ENCODE measurements at regions not wholly inside any gene's neighbourhood (a gene's known extent, or its start where the extent isn't known, plus 50 kb on each side); places are given as distances from the start of the nearest gene placed in this dataset.

DNA sequence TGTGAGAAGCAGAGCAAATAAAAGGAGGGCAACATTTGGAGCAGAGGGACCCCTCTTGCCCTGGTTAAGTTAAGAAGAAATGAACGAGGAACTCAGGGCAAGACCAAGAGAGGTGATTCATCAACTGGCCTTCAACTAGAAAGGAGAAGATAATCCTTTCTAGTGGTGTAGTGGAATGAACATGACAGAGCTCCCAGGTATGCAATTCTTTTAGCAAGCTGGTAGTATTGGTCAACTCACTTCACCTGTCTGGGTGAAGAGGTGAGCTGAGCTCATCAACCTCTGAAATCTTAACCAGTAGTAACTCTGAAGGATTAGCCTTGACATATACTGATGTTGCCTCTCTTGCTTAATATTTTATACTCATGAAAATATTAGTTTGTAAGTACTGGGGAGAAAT lies 1024.7 kb upstream of the GOT2 start:
- DNase-seq = no peak

DNA sequence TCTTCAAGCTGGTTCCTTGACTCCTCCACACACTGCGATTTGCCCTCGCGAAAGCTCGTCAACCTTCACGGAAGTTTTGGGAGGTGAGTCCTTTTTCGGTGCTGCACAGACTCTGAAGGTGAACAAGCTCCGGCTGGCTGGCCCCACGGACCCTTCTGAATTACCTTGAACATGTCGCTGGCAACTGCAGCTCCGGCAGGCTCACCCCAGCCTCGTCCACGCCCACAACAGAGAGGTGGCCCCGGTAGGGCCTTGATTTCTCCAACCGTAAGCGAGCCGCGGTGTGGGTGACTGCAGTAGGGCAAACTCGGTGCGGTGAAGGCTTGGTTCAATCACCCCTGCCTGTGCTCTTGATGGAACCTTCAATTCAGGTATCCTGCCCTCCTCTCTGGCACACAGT lies 1020.7 kb upstream of the GOT2 start:
- no peak for DNase-seq

DNA sequence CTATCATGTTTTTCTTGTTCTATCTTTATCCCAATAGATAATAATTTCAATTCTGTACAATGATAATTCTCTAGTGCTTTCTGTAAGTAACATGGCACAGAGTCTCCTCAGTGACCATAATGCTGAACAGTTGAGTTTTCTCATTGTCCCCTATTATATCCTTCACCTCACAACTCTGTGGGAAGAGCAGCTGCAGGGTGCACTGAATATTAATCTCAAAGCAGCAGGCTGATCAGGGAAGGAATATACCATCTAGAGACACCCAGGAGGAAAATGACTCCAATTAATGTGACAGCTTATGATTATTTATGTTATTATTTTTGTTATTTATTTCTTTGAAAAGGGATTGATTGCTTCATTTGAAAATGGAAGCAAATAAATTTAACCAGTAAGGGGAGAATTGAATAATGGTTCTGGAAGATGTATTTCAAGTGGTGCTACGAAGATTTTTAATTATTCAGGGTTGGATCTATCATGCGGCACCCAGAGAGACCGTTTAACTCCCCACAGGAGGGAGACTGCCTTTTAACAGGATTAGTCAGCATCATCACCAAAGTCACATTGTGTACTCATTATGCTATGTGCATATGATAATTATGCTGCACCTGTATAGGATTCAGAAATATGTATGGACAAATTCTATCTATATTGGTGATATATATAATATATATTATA lies 1015.7 kb upstream of the GOT2 start:
- no peak for DNase-seq

DNA sequence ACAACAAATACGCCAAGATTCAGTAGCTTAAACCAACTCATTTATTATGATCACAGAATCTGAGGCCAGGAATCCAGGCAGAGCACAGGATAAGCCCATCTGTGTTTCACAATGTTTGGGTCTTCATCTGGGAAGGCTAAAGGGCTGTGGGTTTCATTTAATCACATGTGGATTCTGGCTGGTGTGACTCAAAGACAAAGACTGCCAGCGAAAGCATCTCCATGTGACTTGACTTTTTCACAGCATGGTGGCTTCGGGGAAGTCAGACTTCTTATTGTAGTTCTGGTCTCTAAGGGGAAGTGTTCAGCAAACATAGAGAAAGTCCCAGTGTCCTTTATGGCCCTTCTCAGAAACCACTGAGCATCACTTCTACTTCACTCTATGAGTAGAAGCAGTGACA lies 1014.4 kb upstream of the GOT2 start:
- DNase-seq = no peak

DNA sequence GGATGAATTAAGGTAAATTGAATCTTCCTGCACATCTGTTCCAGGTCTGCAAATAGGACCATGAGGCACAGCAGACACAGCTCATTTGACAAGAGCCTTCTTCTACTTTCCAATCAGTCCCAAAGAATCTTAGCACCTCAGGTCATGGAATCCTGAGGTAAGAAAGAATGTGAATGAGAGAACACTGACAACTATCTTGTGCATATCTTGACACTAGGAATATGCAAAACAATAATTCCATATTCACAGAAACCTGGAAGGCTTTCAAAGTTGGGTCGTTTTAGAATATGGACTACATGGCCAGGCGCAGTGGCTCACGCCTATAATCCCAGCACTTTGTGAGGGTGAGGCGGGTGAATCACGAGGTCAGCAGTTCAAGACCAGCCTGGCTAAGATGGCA lies 1009.4 kb upstream of the GOT2 start:
- no peak for DNase-seq

DNA sequence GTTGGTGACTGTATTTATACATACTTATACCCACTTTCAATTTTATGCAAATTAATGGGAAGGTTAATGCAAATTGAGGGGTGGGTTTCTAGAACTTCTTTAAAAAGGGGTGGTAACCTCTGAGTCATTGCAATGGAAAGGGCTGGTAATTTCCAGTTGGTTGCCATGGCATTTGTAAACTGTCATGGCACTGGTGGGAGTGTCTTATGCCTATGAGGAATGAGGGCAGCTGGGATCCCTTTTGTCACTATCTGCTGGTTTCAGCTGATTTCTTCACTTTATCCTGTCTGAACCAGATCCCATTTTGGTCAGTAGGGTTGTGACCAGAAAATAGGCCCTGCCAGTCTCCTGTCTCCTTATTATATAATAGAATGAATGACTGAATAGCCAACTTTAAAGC lies 1006.7 kb upstream of the GOT2 start:
- no peak for DNase-seq

DNA sequence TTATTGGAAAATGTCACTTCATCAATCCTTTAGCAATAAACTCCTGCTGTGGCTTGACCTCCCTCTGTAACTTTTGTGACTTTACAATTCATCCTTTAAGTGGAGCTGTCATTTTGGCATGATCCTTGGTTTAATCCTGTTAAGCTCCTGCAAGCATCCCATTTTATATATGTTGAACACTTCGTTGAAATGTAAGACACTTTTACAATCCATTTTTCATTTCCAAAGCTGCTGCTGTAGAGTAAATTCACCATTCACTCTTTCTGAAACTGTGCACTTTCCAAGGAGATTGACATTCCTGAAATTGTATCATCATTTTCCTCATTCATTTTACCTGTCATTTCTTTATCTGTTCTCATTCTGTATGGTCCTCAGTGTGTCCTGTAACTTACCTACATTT lies 1003.2 kb upstream of the GOT2 start:
- DNase-seq = no peak

DNA sequence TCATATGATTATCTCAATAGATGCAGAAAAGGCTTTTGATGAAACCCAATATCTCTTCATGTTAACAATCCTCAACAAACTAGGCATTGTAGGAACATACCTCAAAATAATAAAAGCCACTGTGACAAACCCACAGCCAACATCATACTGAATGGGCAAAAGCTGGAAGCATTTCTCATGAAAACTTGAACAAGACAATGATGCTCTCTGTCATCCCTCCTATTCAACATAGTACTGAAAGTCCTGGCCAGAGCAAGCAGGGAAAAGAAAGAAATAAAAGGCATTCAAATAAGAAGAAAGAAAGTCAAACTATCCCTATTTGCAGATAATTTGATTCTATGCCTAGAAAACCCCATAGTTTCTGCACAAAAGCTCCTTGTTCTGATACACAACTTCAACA lies 999.2 kb upstream of the GOT2 start:
- no peak for DNase-seq

DNA sequence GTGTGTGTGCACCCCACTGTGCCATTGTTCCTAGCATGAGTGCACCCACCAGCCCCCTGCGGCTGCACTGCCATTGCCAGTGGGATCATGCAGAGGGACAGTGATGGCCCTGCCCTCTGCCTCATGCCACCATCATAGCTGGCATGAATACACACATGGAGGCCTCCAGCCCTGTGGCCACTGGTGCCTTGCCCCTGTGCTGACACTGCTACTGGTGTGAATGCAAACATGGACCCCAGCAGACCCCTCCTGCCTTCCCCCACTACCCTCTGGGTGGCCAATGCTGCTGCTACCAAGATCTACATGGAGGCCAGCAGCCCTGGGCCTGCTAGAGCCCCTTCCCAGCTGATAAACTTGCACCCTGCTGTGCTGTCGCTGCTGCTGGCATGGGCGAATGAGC lies 995.5 kb upstream of the GOT2 start:
- no peak for DNase-seq

DNA sequence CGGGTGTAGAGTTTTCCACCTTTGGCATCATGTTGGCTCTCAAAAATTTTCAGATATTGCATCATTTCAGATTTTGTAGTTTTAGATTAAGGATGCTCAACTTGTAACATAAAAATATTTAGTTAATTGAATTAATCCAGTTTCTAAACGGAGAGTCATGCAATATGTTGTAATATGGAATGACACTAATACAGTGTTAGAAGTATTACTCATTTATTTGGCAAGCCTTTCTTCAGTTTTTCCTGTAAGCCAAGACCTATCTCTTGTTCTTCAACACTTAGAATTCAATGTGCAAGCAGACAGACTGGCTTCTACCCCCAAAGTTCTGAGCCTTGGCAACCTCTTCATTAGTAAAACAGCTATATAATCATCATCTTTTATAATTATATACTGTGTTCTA lies 985.0 kb upstream of the GOT2 start:
- DNase-seq = no peak

DNA sequence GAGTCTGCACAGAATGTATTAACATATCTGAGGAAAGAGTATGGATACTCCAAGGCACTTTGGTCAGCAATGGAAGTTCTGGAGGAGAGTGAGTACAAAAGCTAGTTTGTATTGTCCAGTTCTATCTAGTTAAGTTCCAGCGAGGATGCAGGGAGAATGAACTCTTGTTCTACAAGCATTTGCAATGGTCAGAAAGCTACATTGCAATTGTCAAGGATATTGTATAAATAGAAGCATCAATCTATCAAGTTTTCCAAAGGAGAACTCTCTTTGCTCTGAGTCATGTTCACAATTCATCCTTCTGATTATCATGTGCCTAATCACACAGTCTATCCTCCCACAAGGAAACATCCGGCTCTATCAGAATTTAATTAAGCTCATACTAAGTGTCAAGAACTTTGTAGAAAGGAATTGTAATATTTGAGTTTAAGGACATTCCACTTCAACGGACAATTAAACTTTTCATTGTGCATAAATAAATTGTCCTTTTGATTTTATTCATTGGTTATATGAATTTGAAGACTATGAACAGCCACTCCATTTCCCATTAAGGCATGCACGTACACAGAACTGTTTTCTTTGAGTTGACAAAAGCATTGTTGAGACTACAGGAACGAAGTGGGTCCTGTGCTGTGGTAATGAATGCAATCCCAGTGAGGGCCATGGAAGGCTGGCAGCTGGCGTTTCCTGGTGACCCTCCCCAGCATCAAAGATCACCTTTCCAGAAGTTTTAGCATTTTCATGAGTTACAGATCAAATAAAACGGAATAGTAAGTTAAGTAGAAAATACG lies 973.5 kb upstream of the GOT2 start:
- DNase-seq = no peak

DNA sequence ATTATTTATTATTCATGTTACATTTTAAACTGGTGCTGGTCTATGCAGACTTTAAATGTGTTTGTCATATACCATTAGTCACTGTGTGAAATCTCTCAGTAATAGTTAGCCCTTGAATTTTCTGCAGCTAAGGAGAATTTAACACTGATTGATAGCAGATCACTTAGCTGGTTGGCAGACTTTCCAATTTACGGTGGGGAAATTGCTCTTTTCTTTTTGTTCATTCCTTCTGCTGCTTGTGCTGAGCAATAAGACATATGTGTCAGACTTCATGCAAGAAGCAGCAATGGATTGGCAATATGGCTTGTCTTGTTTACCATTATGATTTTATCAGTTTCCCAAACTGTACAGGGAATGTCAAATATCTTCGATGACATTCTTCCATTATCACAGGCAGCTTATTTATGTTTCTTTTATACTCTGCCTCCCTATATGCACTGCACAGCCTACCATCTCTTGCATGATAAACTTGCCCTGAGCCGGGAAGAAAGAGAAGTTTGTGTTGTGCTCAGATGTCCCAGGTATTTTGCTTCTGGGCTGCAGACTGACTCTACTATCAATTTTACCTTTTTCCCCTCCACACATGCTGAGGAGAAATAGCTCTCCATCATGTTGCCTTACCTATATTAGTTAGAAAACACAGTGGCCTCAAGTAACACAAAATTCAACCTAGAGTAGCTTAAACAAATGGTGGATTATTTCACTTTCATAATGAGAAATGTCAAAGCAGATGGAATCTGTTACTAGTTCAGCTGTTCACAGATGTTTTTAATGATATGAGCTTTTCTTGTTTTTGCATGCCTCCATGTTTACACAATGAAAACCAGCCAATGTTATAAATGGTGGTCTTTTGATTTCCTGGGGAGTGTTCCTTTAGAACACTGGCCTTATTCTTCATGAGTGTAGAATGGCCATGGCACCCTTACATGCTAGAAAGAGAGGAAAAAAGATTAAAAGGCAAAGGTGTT lies 968.1 kb upstream of the GOT2 start:
- DNase-seq = no peak

DNA sequence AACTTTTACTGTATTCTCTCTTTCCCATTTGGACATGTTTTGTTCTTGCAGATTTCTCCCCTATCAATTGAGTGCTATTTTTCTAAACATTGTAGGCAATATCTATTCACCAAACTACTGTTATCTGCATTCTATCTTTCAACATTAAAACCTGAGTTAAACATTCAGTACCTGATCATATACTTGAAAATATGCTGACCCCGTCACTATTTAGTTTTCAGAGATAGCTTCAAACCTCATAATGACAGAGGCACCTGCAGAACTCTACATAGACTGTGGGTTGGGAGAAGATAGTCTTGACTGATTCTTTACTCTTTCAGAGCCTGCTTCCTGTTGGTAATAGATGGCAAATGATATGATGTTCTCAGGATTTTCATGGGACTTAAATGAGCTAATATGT lies 965.7 kb upstream of the GOT2 start:
- DNase-seq = no peak

DNA sequence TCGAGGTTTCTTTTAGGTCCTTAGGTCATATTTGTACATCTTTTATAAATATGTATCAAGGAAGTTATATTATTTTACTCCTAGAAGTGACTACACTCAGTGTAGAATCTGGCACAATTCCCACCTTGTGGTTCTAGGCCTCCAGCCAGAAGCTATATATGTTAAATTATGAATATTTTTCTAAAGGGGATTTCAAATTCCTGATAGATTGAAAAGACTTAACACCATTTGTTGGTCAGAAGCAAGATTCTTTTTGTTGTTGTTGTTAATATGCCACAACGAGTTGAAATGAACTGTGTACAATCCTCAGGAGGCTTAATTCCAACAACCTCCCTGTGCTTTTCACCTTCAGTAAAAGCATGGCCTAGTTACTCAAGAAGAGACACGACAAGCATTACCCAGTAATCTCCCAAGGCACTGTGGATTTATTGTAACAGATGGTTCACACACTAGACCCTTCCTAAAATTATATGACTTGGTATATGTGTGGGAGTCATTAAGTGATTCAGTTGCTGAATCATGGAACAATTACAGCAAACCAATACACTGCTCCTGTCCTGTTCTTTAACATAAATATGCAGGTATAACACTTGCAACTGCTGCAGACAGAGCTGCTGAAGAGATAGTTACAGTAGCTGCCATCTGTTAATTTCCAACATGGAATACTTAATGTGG lies 964.4 kb upstream of the GOT2 start:
- DNase-seq = no peak

DNA sequence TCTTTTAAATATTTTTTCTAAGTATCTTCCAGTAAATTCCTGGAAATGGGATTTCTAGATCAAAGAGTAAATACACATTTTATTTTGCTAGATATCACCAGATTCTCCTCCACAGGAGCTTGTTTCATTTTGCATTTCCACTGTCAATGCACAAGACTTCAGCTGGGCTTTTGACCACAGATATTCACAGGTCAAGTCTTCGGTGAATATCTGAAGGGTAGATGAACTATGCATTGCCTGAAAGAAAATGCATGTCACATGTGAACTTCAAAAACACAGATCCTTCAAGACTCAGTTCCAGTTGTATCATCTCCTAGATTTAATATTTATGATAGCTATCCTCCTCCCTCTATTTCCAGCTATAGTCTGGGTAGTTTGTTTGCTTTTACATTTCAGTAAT lies 963.6 kb upstream of the GOT2 start:
- no peak for DNase-seq

DNA sequence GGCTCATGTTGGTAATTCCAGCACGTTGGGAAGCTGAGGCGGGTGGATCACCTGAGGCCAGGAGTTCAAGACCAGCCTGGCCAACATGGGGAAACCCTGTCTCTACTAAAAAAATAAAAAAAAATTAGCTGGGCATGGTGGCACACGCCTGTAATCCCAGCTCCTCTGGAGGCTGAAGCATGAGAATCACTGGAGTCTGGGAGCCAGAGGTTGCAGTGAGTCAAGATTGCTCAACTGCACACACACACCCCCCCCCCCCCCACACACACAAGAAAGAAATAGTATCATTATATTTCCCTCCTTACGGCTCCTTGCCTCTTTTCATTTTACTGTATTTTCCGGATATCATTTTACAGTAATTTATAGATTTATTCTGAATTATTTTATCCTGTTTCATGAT lies 963.1 kb upstream of the GOT2 start:
- DNase-seq = no peak

DNA sequence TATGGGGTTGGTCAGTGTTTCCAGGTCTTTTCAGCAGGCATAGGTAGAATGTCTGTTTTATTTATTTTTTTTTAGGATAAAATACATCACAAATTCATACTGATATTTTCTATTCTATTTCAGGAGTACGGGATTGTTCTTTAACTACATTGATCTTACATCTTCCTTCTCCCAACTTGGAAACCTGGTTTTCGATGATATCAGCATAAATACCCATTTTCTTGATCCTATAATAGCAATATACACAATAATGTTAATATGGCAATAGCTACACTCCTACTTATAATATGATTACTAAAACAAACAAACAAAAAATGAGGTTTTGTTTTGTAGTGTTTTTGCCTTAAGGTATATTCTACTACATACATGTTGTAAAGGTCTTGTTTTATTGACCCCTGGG lies 962.4 kb upstream of the GOT2 start:
- DNase-seq = no peak

DNA sequence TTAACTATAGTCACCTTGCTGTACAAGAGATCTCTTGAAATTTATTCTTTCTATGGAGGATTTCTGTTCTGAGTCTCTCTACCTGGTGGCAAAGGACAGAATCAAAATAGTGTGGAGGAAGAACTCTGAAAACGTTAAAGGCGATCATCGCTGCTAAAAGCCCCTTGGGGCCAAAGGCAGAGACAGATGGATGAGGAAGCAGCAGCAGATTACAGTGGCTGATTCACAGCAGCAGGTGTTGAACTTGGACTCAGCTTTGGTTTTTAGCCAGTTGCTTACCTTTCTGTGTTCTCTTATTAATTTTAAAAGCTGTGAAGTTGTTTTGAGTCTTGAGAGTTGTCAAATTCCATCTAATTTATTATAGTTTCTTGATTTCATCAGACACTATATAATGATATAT lies 956.1 kb upstream of the GOT2 start:
- DNase-seq = no peak

DNA sequence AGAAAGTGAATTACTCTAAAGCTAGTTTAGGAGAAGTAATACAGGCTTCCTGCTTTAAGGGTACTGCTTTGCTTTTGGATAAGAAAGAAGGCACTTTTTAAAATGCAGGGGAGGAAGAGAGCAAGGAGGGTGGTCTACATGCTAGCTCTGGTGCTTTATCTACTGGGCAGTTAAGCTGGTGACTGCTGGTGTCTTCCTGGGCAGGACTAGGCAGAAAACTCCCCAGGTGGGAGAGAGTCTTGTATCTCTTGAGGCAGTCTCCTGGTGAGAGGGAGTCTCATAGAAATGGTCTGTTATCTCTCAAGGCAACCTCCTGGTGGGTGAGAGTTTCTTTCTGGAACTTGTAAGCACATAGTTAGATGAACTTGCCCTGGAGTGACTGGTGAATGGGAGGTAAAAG lies 953.9 kb upstream of the GOT2 start:
- DNase-seq = no peak

DNA sequence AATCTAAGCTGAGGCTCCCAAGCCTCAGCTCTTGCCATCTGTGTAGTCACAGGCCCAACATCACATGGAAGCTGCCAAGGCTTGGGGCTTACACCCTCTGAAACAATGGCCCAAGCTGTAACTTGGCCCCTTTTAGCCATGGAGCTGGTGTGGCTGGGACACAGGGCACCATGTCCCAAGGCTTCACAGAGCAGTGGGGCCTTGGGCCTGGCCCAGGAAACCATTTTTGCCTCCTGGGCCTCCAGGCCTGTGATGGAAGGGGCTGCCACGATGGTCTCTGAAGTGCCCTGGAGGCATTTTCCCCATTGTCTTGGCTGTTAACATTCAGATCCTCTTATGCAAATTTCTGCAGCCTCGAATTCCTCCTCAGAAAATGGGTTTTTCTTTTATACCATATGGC lies 952.3 kb upstream of the GOT2 start:
- no peak for DNase-seq

DNA sequence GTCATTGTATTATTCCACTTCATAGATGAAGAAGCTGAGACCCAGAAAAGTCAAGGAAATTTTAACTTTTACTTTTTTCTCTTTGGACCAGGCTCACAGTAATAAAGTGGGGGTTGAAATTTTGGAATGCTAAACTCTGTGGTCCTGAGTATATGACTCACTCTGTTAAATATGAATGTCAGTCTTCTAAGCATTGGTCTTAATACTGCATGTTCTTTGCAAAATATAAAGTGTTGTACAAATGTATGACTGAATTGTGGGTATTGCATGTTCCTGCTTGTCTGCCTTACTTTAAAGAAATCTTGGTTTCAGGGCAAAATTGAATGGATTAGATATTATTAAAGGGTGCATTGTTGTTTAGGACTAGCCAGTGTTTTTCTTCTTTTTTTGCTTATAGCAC lies 950.8 kb upstream of the GOT2 start:
- no peak for DNase-seq

DNA sequence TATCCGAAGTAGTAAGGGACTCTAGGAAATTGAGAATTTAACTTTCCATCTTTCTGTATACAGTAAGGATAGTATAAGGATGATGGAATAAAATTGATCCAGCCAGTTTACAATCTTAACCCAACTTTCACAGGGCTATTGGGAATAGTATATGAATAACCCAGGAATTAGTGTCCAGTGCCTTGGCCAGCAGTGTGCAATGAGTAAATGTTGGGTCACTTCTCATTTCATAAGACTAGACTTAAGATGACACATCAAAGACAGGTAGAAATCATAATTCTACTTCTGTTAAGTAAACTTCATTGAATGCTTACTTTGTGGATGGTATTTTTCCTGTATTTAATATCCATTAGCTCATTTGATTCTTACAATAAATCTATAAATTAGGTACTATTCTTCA lies 949.6 kb upstream of the GOT2 start:
- no peak for DNase-seq

DNA sequence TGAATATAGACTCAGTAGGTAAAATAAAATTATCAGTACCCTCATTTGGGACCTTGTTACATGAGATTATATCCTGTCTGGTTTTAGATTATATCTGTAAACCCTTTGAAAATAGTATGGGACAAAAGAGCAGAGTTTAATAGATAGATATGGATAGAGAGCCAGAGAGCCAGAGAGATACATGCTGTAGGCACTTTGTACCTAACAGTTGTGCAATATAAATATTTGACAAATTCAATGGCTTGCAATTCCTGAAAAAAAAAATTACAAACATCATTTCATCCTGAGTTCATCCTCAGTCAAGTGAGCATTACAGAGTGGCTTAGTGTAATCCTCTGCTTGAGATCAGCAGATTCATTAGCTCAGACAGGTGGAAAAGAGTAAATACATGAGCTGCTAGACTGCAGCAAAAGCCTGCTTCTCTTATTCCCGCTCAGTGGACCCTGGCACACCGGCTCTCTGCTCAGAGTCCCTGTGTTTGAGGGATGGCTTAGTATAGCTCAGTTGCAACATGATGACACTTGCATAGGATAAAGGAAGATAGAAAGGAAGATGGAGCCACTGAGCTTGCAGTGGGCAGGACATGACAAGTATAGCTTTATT lies 931.6 kb upstream of the GOT2 start:
- DNase-seq = no peak

Measured in NCI-H2227 treated with DMSO at 0.1 percent for 48 hours (cell line).